ENCODE measurements at regions not wholly inside any gene's neighbourhood (a gene's known extent, or its start where the extent isn't known, plus 50 kb on each side); places are given as distances from the start of the nearest gene placed in this dataset.
"Not testable (repeated sequence)": the region's sequence is repeated elsewhere in the genome, so short reads cannot be mapped to it uniquely, and the experiment has no call there.

DNA sequence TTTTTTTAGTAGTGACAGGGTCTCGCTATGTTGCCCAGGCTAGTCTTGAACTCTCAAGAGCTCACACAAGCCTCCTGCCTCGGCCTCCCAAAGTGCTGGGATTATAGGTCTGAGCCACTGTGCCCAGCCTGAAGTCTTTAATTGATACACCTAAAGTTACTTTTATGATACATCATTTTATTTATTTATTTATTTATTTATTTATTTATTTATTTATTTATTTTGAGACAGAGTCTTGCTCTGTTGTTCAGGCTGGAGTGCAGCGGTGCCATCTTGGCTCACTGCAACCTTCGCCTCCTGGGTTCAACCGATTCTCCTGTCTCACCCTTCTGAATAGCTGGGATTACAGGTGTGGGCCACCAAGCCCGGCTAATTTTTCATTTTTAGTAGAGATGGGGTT lies 202.3 kb downstream of the CDRT15L2 start:
- TF ChIP-seq, protein P1, sequence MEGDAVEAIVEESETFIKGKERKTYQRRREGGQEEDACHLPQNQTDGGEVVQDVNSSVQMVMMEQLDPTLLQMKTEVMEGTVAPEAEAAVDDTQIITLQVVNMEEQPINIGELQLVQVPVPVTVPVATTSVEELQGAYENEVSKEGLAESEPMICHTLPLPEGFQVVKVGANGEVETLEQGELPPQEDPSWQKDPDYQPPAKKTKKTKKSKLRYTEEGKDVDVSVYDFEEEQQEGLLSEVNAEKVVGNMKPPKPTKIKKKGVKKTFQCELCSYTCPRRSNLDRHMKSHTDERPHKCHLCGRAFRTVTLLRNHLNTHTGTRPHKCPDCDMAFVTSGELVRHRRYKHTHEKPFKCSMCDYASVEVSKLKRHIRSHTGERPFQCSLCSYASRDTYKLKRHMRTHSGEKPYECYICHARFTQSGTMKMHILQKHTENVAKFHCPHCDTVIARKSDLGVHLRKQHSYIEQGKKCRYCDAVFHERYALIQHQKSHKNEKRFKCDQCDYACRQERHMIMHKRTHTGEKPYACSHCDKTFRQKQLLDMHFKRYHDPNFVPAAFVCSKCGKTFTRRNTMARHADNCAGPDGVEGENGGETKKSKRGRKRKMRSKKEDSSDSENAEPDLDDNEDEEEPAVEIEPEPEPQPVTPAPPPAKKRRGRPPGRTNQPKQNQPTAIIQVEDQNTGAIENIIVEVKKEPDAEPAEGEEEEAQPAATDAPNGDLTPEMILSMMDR (IDR thresholded peaks at IDR 0.05): not testable (repeated sequence)
- TF ChIP-seq ZFX (IDR thresholded peaks at IDR 0.05; ENCODE audit: borderline replicate concordance): not testable (repeated sequence)
